DND-41 (cell line): ENCODE measurements at regions not wholly inside any gene's neighbourhood (a gene's known extent, or its start where the extent isn't known, plus 50 kb on each side); places are given as distances from the start of the nearest gene placed in this dataset.

Experiments used
- EZH2 ChIP-seq: IDR thresholded peaks from 3 replicates; pipeline ENCODE4 v1.6.1; 2012; ENCODE audit warnings: borderline replicate concordance, low read depth, mild to moderate bottlenecking, moderate library complexity, low read length, inconsistent platforms; ENCODE audit not compliant: severe bottlenecking
- TF ChIP-seq, protein P1 (sequence below): IDR thresholded peaks from 2 replicates; pipeline ENCODE4 v1.5.1; 2012; ENCODE audit warnings: borderline replicate concordance, low read length, moderate library complexity, mild to moderate bottlenecking; ENCODE audit not compliant: poor library complexity, severe bottlenecking; ENCODE audit errors: extremely low read depth

DNA sequence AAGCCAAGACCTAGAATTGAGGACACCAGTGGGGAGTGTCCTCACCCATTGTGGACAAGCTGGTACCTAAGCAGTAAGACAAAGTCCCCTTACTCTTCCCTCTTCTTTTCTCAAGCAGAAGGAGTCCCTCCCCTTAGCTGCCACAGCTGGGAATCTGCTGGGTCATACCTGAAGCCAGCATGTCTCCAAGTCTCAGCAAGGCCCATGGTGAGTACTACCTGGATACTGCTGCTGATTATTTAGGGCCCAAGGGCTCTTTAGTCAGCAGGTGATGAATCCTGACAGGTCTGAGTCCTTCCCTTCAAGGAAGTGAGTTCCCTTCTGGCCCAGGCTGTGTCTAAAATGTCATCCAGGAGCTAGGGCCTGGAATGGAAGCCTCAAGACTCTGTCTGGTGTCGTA, 198.6 kb upstream of the STK17B start:
- TF ChIP-seq, protein P1, sequence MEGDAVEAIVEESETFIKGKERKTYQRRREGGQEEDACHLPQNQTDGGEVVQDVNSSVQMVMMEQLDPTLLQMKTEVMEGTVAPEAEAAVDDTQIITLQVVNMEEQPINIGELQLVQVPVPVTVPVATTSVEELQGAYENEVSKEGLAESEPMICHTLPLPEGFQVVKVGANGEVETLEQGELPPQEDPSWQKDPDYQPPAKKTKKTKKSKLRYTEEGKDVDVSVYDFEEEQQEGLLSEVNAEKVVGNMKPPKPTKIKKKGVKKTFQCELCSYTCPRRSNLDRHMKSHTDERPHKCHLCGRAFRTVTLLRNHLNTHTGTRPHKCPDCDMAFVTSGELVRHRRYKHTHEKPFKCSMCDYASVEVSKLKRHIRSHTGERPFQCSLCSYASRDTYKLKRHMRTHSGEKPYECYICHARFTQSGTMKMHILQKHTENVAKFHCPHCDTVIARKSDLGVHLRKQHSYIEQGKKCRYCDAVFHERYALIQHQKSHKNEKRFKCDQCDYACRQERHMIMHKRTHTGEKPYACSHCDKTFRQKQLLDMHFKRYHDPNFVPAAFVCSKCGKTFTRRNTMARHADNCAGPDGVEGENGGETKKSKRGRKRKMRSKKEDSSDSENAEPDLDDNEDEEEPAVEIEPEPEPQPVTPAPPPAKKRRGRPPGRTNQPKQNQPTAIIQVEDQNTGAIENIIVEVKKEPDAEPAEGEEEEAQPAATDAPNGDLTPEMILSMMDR = no peak
- no peak for TF ChIP-seq EZH2
